ENCODE measurements at regions not wholly inside any gene's neighbourhood (a gene's known extent, or its start where the extent isn't known, plus 50 kb on each side); places are given as distances from the start of the nearest gene placed in this dataset.

- TF ChIP-seq EZH2 (IDR thresholded peaks at IDR 0.05; ENCODE audit: low read length, missing control alignments): no peak
- TF ChIP-seq, protein P1, sequence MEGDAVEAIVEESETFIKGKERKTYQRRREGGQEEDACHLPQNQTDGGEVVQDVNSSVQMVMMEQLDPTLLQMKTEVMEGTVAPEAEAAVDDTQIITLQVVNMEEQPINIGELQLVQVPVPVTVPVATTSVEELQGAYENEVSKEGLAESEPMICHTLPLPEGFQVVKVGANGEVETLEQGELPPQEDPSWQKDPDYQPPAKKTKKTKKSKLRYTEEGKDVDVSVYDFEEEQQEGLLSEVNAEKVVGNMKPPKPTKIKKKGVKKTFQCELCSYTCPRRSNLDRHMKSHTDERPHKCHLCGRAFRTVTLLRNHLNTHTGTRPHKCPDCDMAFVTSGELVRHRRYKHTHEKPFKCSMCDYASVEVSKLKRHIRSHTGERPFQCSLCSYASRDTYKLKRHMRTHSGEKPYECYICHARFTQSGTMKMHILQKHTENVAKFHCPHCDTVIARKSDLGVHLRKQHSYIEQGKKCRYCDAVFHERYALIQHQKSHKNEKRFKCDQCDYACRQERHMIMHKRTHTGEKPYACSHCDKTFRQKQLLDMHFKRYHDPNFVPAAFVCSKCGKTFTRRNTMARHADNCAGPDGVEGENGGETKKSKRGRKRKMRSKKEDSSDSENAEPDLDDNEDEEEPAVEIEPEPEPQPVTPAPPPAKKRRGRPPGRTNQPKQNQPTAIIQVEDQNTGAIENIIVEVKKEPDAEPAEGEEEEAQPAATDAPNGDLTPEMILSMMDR (conservative IDR thresholded peaks at IDR 0.05 in 1 of 2, IDR thresholded peaks at IDR 0.05 in 1 of 2; ENCODE audit: low read depth in 1 of 2, low read length in 2 of 2): no peak
- peak in 1 of 2 donors; percentile 79 for DNase-seq (ENCODE audit: low read depth in 2 of 2)
Measured at GRCh38 chr1:55612988-55613387, 397.8 kb upstream of the USP24 start.

DNA sequence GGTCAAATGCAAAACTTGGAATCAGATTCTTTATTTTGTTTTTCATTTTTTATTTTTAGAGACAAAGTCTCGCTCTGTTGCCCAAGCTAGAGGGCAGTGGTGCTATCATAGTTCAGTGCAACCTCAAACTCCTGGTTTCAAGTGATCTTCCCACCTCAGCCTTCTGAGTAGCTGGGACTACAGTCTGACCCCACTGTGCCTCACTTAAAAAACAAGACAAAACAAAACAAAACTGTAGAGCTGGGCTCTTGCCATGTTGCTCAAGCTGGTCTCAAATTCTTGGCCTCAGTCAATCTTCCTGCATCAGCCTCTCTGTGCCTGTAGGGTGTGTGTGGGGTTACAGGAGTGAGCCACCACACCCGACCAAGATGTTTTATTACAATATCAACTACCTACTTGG lies 396.0 kb upstream of the USP24 start:
- Histone ChIP-seq H3K4me2 (ENCODE audit: extremely low read depth, insufficient read depth, low read length) (no peak overlapping the region), H3K4me1 (ENCODE audit: control insufficient read depth, extremely low read depth, insufficient read depth, low read length) (no peaks in the 10 kb centered on the region), H3K27ac (ENCODE audit: insufficient read depth, low read length) (no peak overlapping the region), H3K27me3 (ENCODE audit: control insufficient read depth, insufficient read depth, low read length) (no peaks in the 10 kb centered on the region), H2AFZ (ENCODE audit: low read length) (no peak overlapping the region), H3K36me3 (ENCODE audit: control insufficient read depth, insufficient read depth, low read length) (no peaks in the 10 kb centered on the region), H4K20me1 (ENCODE audit: control insufficient read depth, extremely low read depth, insufficient read depth, low read length) (no peaks in the 10 kb centered on the region), H3K4me3 (replicated peaks in 1 of 4; ENCODE audit: control extremely low read depth in 1 of 4, insufficient read depth in 1 of 4, low read depth in 3 of 4, low read length in 4 of 4) (no peak overlapping the region), H3K9ac (ENCODE audit: insufficient read depth, low read length) (no peak overlapping the region), H3K9me3 (ENCODE audit: control insufficient read depth, insufficient read depth, low read depth, low read length) (no peaks in the 10 kb centered on the region), H3K79me2 (ENCODE audit: control insufficient read depth, insufficient read depth, low read length) (no peaks in the 10 kb centered on the region)
- DNase-seq (ENCODE audit: low read depth in 2 of 2): peak in 1 of 2 donors; percentile 53
- TF ChIP-seq, protein P1 (conservative IDR thresholded peaks at IDR 0.05 in 1 of 2, IDR thresholded peaks at IDR 0.05 in 1 of 2; ENCODE audit: low read depth in 1 of 2, low read length in 2 of 2): peak in 1 of 2 donors; percentile 14
- no peak for TF ChIP-seq EZH2 (IDR thresholded peaks at IDR 0.05; ENCODE audit: low read length, missing control alignments)

More at GRCh38 chr1:55612988-55613387, 397.8 kb upstream of the USP24 start:
- Histone ChIP-seq H3K79me2 (ENCODE audit: control insufficient read depth, insufficient read depth, low read length) (no peaks in the 10 kb centered on the region), H3K4me1 (ENCODE audit: control insufficient read depth, extremely low read depth, insufficient read depth, low read length) (no peaks in the 10 kb centered on the region), H3K4me3 (replicated peaks in 1 of 4; ENCODE audit: control extremely low read depth in 1 of 4, insufficient read depth in 1 of 4, low read depth in 3 of 4, low read length in 4 of 4) (no peak overlapping the region), H3K9ac (ENCODE audit: insufficient read depth, low read length) (no peak overlapping the region), H4K20me1 (ENCODE audit: control insufficient read depth, extremely low read depth, insufficient read depth, low read length) (no peaks in the 10 kb centered on the region), H2AFZ (ENCODE audit: low read length) (no peak overlapping the region), H3K27me3 (ENCODE audit: control insufficient read depth, insufficient read depth, low read length) (no peaks in the 10 kb centered on the region), H3K27ac (ENCODE audit: insufficient read depth, low read length) (no peak overlapping the region), H3K9me3 (ENCODE audit: control insufficient read depth, insufficient read depth, low read depth, low read length) (no peaks in the 10 kb centered on the region), H3K4me2 (ENCODE audit: extremely low read depth, insufficient read depth, low read length) (no peak overlapping the region), H3K36me3 (ENCODE audit: control insufficient read depth, insufficient read depth, low read length) (no peaks in the 10 kb centered on the region)

DNA sequence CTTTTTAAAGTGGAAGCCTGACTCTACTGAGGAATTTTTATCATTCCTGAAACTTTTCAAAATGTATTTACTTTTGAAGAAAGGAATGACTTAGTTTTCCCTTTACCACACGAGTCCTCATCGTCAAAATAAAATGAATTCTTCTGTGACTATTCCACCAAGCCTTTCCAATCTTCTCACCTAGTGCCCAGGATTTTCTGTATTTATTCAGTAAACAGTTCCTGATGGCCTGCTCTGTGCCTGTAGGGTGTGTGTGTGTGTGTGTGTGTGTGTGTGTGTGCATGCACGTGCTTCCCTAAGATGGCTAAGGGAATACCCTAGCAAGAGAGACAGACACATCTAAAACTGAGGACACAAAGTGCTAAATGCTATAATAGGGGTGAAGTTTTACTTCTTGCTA lies 395.0 kb upstream of the USP24 start:
- Histone ChIP-seq H3K4me1 (ENCODE audit: control insufficient read depth, extremely low read depth, insufficient read depth, low read length) (no peaks in the 10 kb centered on the region), H3K4me3 (replicated peaks in 1 of 4; ENCODE audit: control extremely low read depth in 1 of 4, insufficient read depth in 1 of 4, low read depth in 3 of 4, low read length in 4 of 4) (no peak overlapping the region), H3K9me3 (ENCODE audit: control insufficient read depth, insufficient read depth, low read depth, low read length) (no peaks in the 10 kb centered on the region), H3K36me3 (ENCODE audit: control insufficient read depth, insufficient read depth, low read length) (no peaks in the 10 kb centered on the region), H4K20me1 (ENCODE audit: control insufficient read depth, extremely low read depth, insufficient read depth, low read length) (no peaks in the 10 kb centered on the region), H2AFZ (ENCODE audit: low read length) (no peak overlapping the region), H3K27me3 (ENCODE audit: control insufficient read depth, insufficient read depth, low read length) (no peaks in the 10 kb centered on the region), H3K79me2 (ENCODE audit: control insufficient read depth, insufficient read depth, low read length) (no peaks in the 10 kb centered on the region), H3K4me2 (ENCODE audit: extremely low read depth, insufficient read depth, low read length) (no peak overlapping the region), H3K27ac (ENCODE audit: insufficient read depth, low read length) (no peak overlapping the region), H3K9ac (ENCODE audit: insufficient read depth, low read length) (no peak overlapping the region)
- TF ChIP-seq, protein P1 (conservative IDR thresholded peaks at IDR 0.05 in 1 of 2, IDR thresholded peaks at IDR 0.05 in 1 of 2; ENCODE audit: low read depth in 1 of 2, low read length in 2 of 2): no peak
- no peak for TF ChIP-seq EZH2 (IDR thresholded peaks at IDR 0.05; ENCODE audit: low read length, missing control alignments)
- no peak for DNase-seq (ENCODE audit: low read depth in 2 of 2)
